H9 (cell line): ENCODE measurements at regions not wholly inside any gene's neighbourhood (a gene's known extent, or its start where the extent isn't known, plus 50 kb on each side); places are given as distances from the start of the nearest gene placed in this dataset.

Experiments used
- DNase-seq: peaks from one replicate; pipeline ENCODE4 v3.0.0-alpha.2; 2017
- H2AFZ ChIP-seq: one replicate; pipeline ENCODE4 v1.6.1; 2013; ENCODE audit warnings: mild to moderate bottlenecking, low read length, control low read depth, moderate library complexity
- H2AK5ac ChIP-seq: 2 replicates; pipeline ENCODE4 v1.6.1; 2013; ENCODE audit warnings: low read length, control low read depth, mixed read lengths; ENCODE audit not compliant: insufficient read length
- H2BK120ac ChIP-seq: one replicate; pipeline ENCODE4 v1.6.1; 2013; ENCODE audit warnings: low read depth, mild to moderate bottlenecking, low read length, control low read depth, inconsistent platforms; ENCODE audit not compliant: poor library complexity, severe bottlenecking
- H2BK12ac ChIP-seq: 2 replicates; pipeline ENCODE4 v1.6.1; 2013; ENCODE audit warnings: low read length, control low read depth, mixed read lengths, low read depth; ENCODE audit not compliant: insufficient read length
- H2BK15ac ChIP-seq: 2 replicates; pipeline ENCODE4 v1.6.1; 2013; ENCODE audit warnings: low read depth, low read length, control low read depth
- H2BK20ac ChIP-seq: one replicate; pipeline ENCODE4 v1.6.1; 2013; ENCODE audit warnings: low read depth, mild to moderate bottlenecking, low read length, control low read depth, inconsistent platforms; ENCODE audit not compliant: poor library complexity, severe bottlenecking
- H2BK5ac ChIP-seq: 2 replicates; pipeline ENCODE4 v1.6.1; 2013; ENCODE audit warnings: low read length, control low read depth, mixed read lengths; ENCODE audit not compliant: insufficient read length
- H3K14ac ChIP-seq: 2 replicates; pipeline ENCODE4 v1.6.1; 2013; ENCODE audit warnings: low read length, control low read depth; ENCODE audit not compliant: insufficient read depth
- H3K18ac ChIP-seq: 2 replicates; pipeline ENCODE4 v1.6.1; 2013; ENCODE audit warnings: low read depth, mild to moderate bottlenecking, mixed read lengths, low read length, control low read depth; ENCODE audit not compliant: insufficient read length
- H3K23ac ChIP-seq: 2 replicates; pipeline ENCODE4 v1.6.1; 2013; ENCODE audit warnings: low read length, control low read depth, mixed read lengths, low read depth; ENCODE audit not compliant: insufficient read length
- H3K23me2 ChIP-seq: 2 replicates; pipeline ENCODE4 v1.6.1; 2013; ENCODE audit warnings: low read depth, mild to moderate bottlenecking, mixed read lengths, low read length, control low read depth; ENCODE audit not compliant: insufficient read length, poor library complexity, severe bottlenecking
- H3K27ac ChIP-seq: 2 replicates; pipeline ENCODE4 v1.5.1; 2013; ENCODE audit warnings: low read length, control low read depth, mixed read lengths, low read depth; ENCODE audit not compliant: insufficient read length
- H3K27me3 ChIP-seq: 2 replicates; pipeline ENCODE4 v1.6.1; 2013; ENCODE audit warnings: low read length, control low read depth, inconsistent platforms; ENCODE audit not compliant: insufficient read depth
- H3K4ac ChIP-seq: 2 replicates; pipeline ENCODE4 v1.6.1; 2013; ENCODE audit warnings: low read depth, mild to moderate bottlenecking, control low read depth, inconsistent platforms, low read length, moderate library complexity
- H3K4me1 ChIP-seq: 2 replicates; pipeline ENCODE4 v1.6.1; 2013; ENCODE audit warnings: low read length, control low read depth, inconsistent platforms; ENCODE audit not compliant: insufficient read depth
- H3K4me2 ChIP-seq: 2 replicates; pipeline ENCODE4 v1.6.1; 2013; ENCODE audit warnings: low read length, control low read depth, mixed read lengths; ENCODE audit not compliant: insufficient read length, insufficient read depth
- H3K56ac ChIP-seq: 2 replicates; pipeline ENCODE4 v1.6.1; 2013; ENCODE audit warnings: low read depth, mild to moderate bottlenecking, mixed read lengths, low read length, control low read depth; ENCODE audit not compliant: insufficient read length
- H3K79me1 ChIP-seq: 2 replicates; pipeline ENCODE4 v1.6.1; 2013; ENCODE audit warnings: low read depth, mild to moderate bottlenecking, moderate library complexity, low read length, control low read depth, inconsistent platforms; ENCODE audit not compliant: insufficient read depth, poor library complexity, severe bottlenecking
- H3K79me2 ChIP-seq: 2 replicates; pipeline ENCODE4 v1.6.1; 2013; ENCODE audit warnings: low read length, control low read depth, inconsistent platforms; ENCODE audit not compliant: insufficient read depth
- H3K9ac ChIP-seq: 2 replicates; pipeline ENCODE4 v1.6.1; 2013; ENCODE audit warnings: low read length, control low read depth, mixed read lengths; ENCODE audit not compliant: insufficient read length; ENCODE audit errors: extremely low read depth
- H3K9me3 ChIP-seq: one replicate; pipeline ENCODE4 v1.6.1; 2013; ENCODE audit warnings: low read depth, low read length, inconsistent platforms; ENCODE audit not compliant: control insufficient read depth
- H3T11ph ChIP-seq: one replicate; pipeline ENCODE4 v1.6.1; 2013; ENCODE audit warnings: mild to moderate bottlenecking, low read length, control low read depth, inconsistent platforms
- H4K20me1 ChIP-seq: one replicate; pipeline ENCODE4 v1.6.1; 2013; ENCODE audit not compliant: control insufficient read depth, insufficient read length, insufficient read depth
- H4K5ac ChIP-seq: 2 replicates; pipeline ENCODE4 v1.6.1; 2013; ENCODE audit warnings: low read depth, mild to moderate bottlenecking, mixed read lengths, low read length, control low read depth; ENCODE audit not compliant: insufficient read length
- H4K8ac ChIP-seq: replicated peaks from 2 replicates; pipeline ENCODE4 v1.6.1; 2013; ENCODE audit warnings: low read length, control low read depth, mixed read lengths, low read depth; ENCODE audit not compliant: insufficient read length
- H4K91ac ChIP-seq: 2 replicates; pipeline ENCODE4 v1.6.1; 2013; ENCODE audit warnings: low read depth, mild to moderate bottlenecking, moderate library complexity, mixed read lengths, low read length, control low read depth; ENCODE audit not compliant: insufficient read length
- H3K27ac Mint-ChIP-seq, 3 experiments: 2 replicates in 2 of 3; 3 replicates in 1 of 3; pipeline ENCODE4 v1.8.0; 2020 to 2021; ENCODE audit warnings: mixed read lengths in 3 of 3, mild to moderate bottlenecking in 1 of 3, moderate library complexity in 1 of 3
- H3K27me3 Mint-ChIP-seq: 2 replicates; pipeline ENCODE4 v1.8.0; 2021; ENCODE audit warnings: low read depth, mild to moderate bottlenecking, moderate library complexity, mixed read lengths
- H3K36me3 Mint-ChIP-seq, 3 experiments: 2 replicates in 2 of 3; 3 replicates in 1 of 3; pipeline ENCODE4 v1.8.0; 2020 to 2021; ENCODE audit warnings: low read depth in 3 of 3, mixed read lengths in 3 of 3; ENCODE audit not compliant: insufficient read depth in 1 of 3
- H3K4me1 Mint-ChIP-seq, 2 experiments: 2 replicates each; pipeline ENCODE4 v1.8.0; 2020; ENCODE audit warnings: mixed read lengths in 2 of 2
- H3K4me3 Mint-ChIP-seq, 2 experiments: 2 replicates in 1 of 2; 3 replicates in 1 of 2; pipeline ENCODE4 v1.8.0; 2020 to 2021; ENCODE audit warnings: mild to moderate bottlenecking in 2 of 2, mixed read lengths in 2 of 2, moderate library complexity in 1 of 2
- H3K9me3 Mint-ChIP-seq, 2 experiments: 2 replicates in 1 of 2; 3 replicates in 1 of 2; pipeline ENCODE4 v1.8.0; 2020; ENCODE audit warnings: mild to moderate bottlenecking in 2 of 2, mixed read lengths in 2 of 2, moderate library complexity in 1 of 2
- WGBS: extraction: QIAGEN DNeasy Blood & Tissue Kit; methylation state at CpG from one replicate; pipeline ENCODE4 v1.1.7; 2013; ENCODE audit warnings: missing lambda C conversion rate, low lambda C conversion rate, mixed read lengths; ENCODE audit not compliant: insufficient read length; ENCODE audit errors: extremely low coverage; 5-methylcytosine and 5-hydroxymethylcytosine counted together
- TF ChIP-seq, protein P1 (sequence below): fragments of 200-600 bp; sonication (generic); conservative IDR thresholded peaks from 3 replicates; pipeline ENCODE4 v1.8.0; 2021; ENCODE audit warnings: antibody characterized with exemption, mild to moderate bottlenecking

DNA sequence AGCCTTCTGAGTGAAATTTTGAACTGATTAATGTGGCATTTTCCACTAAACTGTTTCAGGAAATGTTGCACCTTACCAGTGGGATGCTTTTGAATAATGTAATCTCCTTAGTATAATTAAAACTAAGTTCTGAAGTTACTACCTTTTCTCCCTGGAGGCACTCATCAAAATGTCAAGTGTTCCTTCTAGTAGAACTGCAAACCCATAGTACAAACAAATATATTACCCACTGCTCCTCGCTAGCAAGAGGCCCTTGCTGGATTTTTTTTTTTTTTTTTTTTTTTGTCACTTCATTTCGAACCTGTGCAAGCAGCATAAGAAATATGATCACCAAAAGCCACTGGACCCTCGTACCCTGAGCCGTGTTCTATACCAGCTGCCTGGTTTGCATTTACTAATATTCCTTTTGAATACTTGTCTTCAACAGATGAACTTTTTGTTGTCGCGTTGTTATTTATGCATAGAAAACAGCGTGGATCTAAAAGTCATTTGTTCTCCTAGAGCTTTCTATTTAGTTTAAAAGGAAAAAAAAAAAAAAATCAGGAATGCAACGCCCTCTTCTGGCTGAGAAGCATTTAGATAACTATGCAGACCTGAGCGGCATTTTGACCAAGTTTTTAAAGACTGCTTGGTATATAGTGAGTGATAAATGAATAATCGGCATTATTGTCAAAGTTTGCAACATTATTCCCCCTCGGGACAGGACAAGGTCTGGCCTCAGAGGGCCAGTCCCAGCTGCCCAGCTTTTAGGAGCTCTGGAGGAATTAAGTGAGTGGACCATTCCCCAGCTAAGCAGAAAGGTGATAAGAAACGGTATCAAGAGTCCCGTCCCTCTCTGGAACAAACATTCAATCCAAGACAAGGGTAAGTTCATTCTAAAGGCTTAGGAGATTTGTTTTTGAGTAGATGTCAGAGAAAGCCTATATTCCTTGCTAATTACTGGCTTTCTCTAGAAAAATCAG lies 162.5 kb upstream of the KIF2A start:
- peaks cover 0 to 9% (median 3%) of the 10 kb centered on the region in 3 experiments; a peak in 4 of 7 replicates for H3K36me3 Mint-ChIP-seq
- no peak overlapping the region for H3K56ac ChIP-seq
- H4K8ac ChIP-seq = no peak overlapping the region
- H2BK120ac ChIP-seq = no peak overlapping the region
- H2BK15ac ChIP-seq = no peak overlapping the region
- no peak overlapping the region for H3K4ac ChIP-seq
- no peak overlapping the region for H2BK5ac ChIP-seq
- no peaks in the 10 kb centered on the region for H3K79me2 ChIP-seq
- no peak overlapping the region for H3K27ac ChIP-seq
- H3K18ac ChIP-seq = no peak overlapping the region
- no peaks in the 10 kb centered on the region; the same call in 1 of the 2 replicates for H3K4me1 ChIP-seq
- H3K4me3 Mint-ChIP-seq = no peak overlapping the region; a peak in 1 of 5 replicates
- H3K14ac ChIP-seq = no peak overlapping the region
- WGBS = no CpG with 5 or more reads among the region's 13 CpGs
- H3K27me3 Mint-ChIP-seq = no peaks in the 10 kb centered on the region; the same call in 1 of the 2 replicates
- H3K27me3 ChIP-seq = no peaks in the 10 kb centered on the region
- no peak overlapping the region for H4K5ac ChIP-seq
- no peak overlapping the region for H2BK12ac ChIP-seq
- no peak for DNase-seq
- no peak overlapping the region for H2BK20ac ChIP-seq
- TF ChIP-seq, protein P1, sequence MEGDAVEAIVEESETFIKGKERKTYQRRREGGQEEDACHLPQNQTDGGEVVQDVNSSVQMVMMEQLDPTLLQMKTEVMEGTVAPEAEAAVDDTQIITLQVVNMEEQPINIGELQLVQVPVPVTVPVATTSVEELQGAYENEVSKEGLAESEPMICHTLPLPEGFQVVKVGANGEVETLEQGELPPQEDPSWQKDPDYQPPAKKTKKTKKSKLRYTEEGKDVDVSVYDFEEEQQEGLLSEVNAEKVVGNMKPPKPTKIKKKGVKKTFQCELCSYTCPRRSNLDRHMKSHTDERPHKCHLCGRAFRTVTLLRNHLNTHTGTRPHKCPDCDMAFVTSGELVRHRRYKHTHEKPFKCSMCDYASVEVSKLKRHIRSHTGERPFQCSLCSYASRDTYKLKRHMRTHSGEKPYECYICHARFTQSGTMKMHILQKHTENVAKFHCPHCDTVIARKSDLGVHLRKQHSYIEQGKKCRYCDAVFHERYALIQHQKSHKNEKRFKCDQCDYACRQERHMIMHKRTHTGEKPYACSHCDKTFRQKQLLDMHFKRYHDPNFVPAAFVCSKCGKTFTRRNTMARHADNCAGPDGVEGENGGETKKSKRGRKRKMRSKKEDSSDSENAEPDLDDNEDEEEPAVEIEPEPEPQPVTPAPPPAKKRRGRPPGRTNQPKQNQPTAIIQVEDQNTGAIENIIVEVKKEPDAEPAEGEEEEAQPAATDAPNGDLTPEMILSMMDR = peak; percentile 80
- no peak overlapping the region for H3T11ph ChIP-seq
- H3K4me2 ChIP-seq = no peak overlapping the region
- no peaks in the 10 kb centered on the region for H3K9me3 ChIP-seq
- no peaks in the 10 kb centered on the region for H3K23me2 ChIP-seq
- no peak overlapping the region for H4K91ac ChIP-seq
- no peak overlapping the region for H3K23ac ChIP-seq
- peaks cover 39 to 40% of the 10 kb centered on the region in 2 experiments for H3K4me1 Mint-ChIP-seq
- H4K20me1 ChIP-seq = no peaks in the 10 kb centered on the region
- H3K9me3 Mint-ChIP-seq = peaks cover 9 to 13% of the 10 kb centered on the region in 2 experiments
- no peak overlapping the region for H3K9ac ChIP-seq
- no peak overlapping the region for H2AK5ac ChIP-seq
- no peak overlapping the region for H2AFZ ChIP-seq
- H3K79me1 ChIP-seq = no peaks in the 10 kb centered on the region
- peak overlapping the region in 1 of 3 experiments; percentile 72; a peak in 1 of 7 replicates for H3K27ac Mint-ChIP-seq
